ENCODE measurements at regions not wholly inside any gene's neighbourhood (a gene's known extent, or its start where the extent isn't known, plus 50 kb on each side); places are given as distances from the start of the nearest gene placed in this dataset.

DNA sequence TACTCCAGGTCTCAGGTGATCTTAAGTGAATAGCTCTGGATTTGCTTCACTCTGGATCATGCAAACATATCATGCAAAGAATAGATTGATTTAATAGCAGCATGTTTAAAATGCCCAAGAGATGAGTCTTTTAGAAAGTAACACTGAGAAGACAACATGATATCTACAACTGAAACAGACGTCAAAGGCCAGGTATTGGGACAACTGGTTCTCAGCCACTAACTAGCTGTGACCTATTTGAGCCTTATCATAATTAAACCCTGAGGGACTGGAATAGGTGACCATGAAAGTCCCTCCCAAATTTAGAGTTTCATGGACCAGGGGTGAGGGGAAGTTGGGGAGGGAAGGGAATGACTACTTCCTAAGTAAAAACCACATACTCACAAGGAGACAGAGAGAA is 95.7 kb downstream of the NIBAN1 start:
- CTCF ChIA-PET, result no interaction called here
- no peaks in the 10 kb centered on the region for H3K9me2 ChIP-seq (ENCODE audit: insufficient read depth)
- no TSS peak for BruUV-seq (replicated peaks)

DNA sequence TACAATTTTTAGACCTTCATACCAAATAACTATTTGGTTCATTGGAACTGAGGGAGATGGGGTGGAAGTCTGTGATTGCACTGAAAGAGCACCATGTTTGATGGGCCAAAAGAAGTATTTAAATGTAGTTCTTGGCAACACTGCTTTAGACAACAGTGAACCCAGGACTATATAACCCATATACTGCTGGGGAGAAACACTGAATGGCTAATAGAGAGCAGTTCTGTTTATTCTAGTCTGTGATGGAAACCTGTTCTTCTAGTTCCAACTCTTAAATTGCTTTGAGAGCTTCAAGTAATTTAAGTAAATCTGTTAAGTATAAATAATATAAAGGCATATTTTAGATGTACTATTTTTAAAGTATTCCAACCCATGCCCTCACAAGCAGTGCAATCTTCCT is 96.3 kb downstream of the NIBAN1 start:
- H2AFZ ChIP-seq (ENCODE audit: low read depth, low read length, poor library complexity, severe bottlenecking), result no peak overlapping the region
- CTCF ChIA-PET, result no interaction called here
- H4K20me1 ChIP-seq (ENCODE audit: insufficient read depth), result no peaks in the 10 kb centered on the region
- TF ChIP-seq, protein P1, sequence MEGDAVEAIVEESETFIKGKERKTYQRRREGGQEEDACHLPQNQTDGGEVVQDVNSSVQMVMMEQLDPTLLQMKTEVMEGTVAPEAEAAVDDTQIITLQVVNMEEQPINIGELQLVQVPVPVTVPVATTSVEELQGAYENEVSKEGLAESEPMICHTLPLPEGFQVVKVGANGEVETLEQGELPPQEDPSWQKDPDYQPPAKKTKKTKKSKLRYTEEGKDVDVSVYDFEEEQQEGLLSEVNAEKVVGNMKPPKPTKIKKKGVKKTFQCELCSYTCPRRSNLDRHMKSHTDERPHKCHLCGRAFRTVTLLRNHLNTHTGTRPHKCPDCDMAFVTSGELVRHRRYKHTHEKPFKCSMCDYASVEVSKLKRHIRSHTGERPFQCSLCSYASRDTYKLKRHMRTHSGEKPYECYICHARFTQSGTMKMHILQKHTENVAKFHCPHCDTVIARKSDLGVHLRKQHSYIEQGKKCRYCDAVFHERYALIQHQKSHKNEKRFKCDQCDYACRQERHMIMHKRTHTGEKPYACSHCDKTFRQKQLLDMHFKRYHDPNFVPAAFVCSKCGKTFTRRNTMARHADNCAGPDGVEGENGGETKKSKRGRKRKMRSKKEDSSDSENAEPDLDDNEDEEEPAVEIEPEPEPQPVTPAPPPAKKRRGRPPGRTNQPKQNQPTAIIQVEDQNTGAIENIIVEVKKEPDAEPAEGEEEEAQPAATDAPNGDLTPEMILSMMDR (IDR thresholded peaks at IDR 0.05 in 2 of 3, conservative IDR thresholded peaks at IDR 0.05 in 1 of 3; ENCODE audit: borderline replicate concordance in 1 of 3, insufficient read depth in 1 of 3, low read depth in 2 of 3, low read length in 2 of 3), result no peak
- TF ChIP-seq EZH2phosphoT487 (IDR thresholded peaks at IDR 0.05; ENCODE audit: borderline replicate concordance) (no peak), SP1 (IDR thresholded peaks at IDR 0.05; ENCODE audit: low read depth) (no peak), POLR2AphosphoS5 (IDR thresholded peaks at IDR 0.05; ENCODE audit: low read depth, low read length) (no peak), RAD21 (IDR thresholded peaks at IDR 0.05; ENCODE audit: low read depth) (no peak), CEBPB (IDR thresholded peaks at IDR 0.05; ENCODE audit: low read depth) (no peak)
- TF ChIP-seq, protein P2, sequence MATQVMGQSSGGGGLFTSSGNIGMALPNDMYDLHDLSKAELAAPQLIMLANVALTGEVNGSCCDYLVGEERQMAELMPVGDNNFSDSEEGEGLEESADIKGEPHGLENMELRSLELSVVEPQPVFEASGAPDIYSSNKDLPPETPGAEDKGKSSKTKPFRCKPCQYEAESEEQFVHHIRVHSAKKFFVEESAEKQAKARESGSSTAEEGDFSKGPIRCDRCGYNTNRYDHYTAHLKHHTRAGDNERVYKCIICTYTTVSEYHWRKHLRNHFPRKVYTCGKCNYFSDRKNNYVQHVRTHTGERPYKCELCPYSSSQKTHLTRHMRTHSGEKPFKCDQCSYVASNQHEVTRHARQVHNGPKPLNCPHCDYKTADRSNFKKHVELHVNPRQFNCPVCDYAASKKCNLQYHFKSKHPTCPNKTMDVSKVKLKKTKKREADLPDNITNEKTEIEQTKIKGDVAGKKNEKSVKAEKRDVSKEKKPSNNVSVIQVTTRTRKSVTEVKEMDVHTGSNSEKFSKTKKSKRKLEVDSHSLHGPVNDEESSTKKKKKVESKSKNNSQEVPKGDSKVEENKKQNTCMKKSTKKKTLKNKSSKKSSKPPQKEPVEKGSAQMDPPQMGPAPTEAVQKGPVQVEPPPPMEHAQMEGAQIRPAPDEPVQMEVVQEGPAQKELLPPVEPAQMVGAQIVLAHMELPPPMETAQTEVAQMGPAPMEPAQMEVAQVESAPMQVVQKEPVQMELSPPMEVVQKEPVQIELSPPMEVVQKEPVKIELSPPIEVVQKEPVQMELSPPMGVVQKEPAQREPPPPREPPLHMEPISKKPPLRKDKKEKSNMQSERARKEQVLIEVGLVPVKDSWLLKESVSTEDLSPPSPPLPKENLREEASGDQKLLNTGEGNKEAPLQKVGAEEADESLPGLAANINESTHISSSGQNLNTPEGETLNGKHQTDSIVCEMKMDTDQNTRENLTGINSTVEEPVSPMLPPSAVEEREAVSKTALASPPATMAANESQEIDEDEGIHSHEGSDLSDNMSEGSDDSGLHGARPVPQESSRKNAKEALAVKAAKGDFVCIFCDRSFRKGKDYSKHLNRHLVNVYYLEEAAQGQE (IDR thresholded peaks at IDR 0.05; ENCODE audit: low read depth), result no peak
- no peak overlapping the region for H3K9ac ChIP-seq (ENCODE audit: low read length)
- RAD21 ChIA-PET (ENCODE audit: low non-redundant PET in 1 of 2, low total read pairs in 2 of 2, uncharacterized antibody in 2 of 2, unreplicated experiment in 2 of 2), result no interaction called here
- H3K79me2 ChIP-seq (ENCODE audit: insufficient read depth, low read length), result no peaks in the 10 kb centered on the region
- no peaks in the 10 kb centered on the region for H3K4me1 ChIP-seq (ENCODE audit: control insufficient read depth in 1 of 2, insufficient read depth in 2 of 2, low read length in 2 of 2)
- DNase-seq (ENCODE audit: low read depth, low spot score), result no peak
- no TSS peak for BruUV-seq (replicated peaks)
- intact Hi-C loops (cut with micrococcal nuclease), result no loop called here
- no peak overlapping the region for H3K4me3 ChIP-seq (replicated peaks in 1 of 2; ENCODE audit: low read depth in 1 of 2, low read length in 2 of 2)
- no peak for ATAC-seq
- H3K27me3 ChIP-seq (ENCODE audit: insufficient read depth, low read length), result no peaks in the 10 kb centered on the region
- H3K9me2 ChIP-seq (ENCODE audit: insufficient read depth), result no peaks in the 10 kb centered on the region
- H3K36me3 ChIP-seq (ENCODE audit: control insufficient read depth in 1 of 2, insufficient read depth in 2 of 2, low read length in 2 of 2), result no peaks in the 10 kb centered on the region
- no peak overlapping the region for H3K4me2 ChIP-seq (ENCODE audit: low read length)
- POLR2A ChIA-PET, result no interaction called here
- H3K9me3 ChIP-seq (ENCODE audit: control insufficient read depth in 1 of 2, insufficient read depth in 1 of 2, low read depth in 1 of 2, low read length in 2 of 2), result no peaks in the 10 kb centered on the region
- no peak overlapping the region for H3K27ac ChIP-seq (ENCODE audit: low read depth, low read length)

More for the DNA sequence above, 95.7 kb downstream of the NIBAN1 start:
- no peaks in the 10 kb centered on the region for H3K79me2 ChIP-seq (ENCODE audit: insufficient read depth, low read length)
- H3K27ac ChIP-seq (ENCODE audit: low read depth, low read length), result no peak overlapping the region
- no peaks in the 10 kb centered on the region for H3K36me3 ChIP-seq (ENCODE audit: control insufficient read depth in 1 of 2, insufficient read depth in 2 of 2, low read length in 2 of 2)
- TF ChIP-seq EZH2 (IDR thresholded peaks at IDR 0.05) (no peak), YY1 (IDR thresholded peaks at IDR 0.05; ENCODE audit: extremely low read depth, insufficient replicate concordance, low read depth, low read length) (no peak), ELF1 (IDR thresholded peaks at IDR 0.05; ENCODE audit: borderline replicate concordance, low read depth) (no peak), CBX3 (IDR thresholded peaks at IDR 0.05; ENCODE audit: low read depth) (no peak), EZH2phosphoT487 (IDR thresholded peaks at IDR 0.05; ENCODE audit: borderline replicate concordance) (no peak), POLR2AphosphoS5 (IDR thresholded peaks at IDR 0.05; ENCODE audit: low read depth, low read length) (no peak)
- DNase-seq (ENCODE audit: low read depth, low spot score), result no peak
- H3K4me3 ChIP-seq (replicated peaks in 1 of 2; ENCODE audit: low read depth in 1 of 2, low read length in 2 of 2), result no peak overlapping the region
- no peaks in the 10 kb centered on the region for H3K4me1 ChIP-seq (ENCODE audit: control insufficient read depth in 1 of 2, insufficient read depth in 2 of 2, low read length in 2 of 2)
- no peak overlapping the region for H3K9ac ChIP-seq (ENCODE audit: low read length)
- POLR2A ChIA-PET, result no interaction called here
- H3K9me3 ChIP-seq (ENCODE audit: control insufficient read depth in 1 of 2, insufficient read depth in 1 of 2, low read depth in 1 of 2, low read length in 2 of 2), result no peaks in the 10 kb centered on the region
- RAD21 ChIA-PET (ENCODE audit: low non-redundant PET in 1 of 2, low total read pairs in 2 of 2, uncharacterized antibody in 2 of 2, unreplicated experiment in 2 of 2), result no interaction called here
- no peaks in the 10 kb centered on the region for H4K20me1 ChIP-seq (ENCODE audit: insufficient read depth)
- ATAC-seq, result no peak
- H2AFZ ChIP-seq (ENCODE audit: low read depth, low read length, poor library complexity, severe bottlenecking), result no peak overlapping the region
- H3K27me3 ChIP-seq (ENCODE audit: insufficient read depth, low read length), result no peaks in the 10 kb centered on the region
- H3K4me2 ChIP-seq (ENCODE audit: low read length), result no peak overlapping the region
- intact Hi-C loops (cut with micrococcal nuclease), result no loop called here
